ENCODE measurements at regions not wholly inside any gene's neighbourhood (a gene's known extent, or its start where the extent isn't known, plus 50 kb on each side); places are given as distances from the start of the nearest gene placed in this dataset.
"Not testable (repeated sequence)": the region's sequence is repeated elsewhere in the genome, so short reads cannot be mapped to it uniquely, and the experiment has no call there.

GRCh38 chr5:174937201-174938123 lies 213.1 kb downstream of the MSX2 start:
- DNase-seq (ENCODE audit: low read depth): no peak
- no peak overlapping the region for H3K4me3 ChIP-seq (ENCODE audit: low read depth, low read length)
- TF ChIP-seq CTCF (IDR thresholded peaks at IDR 0.05; ENCODE audit: low read depth, low read length, missing control alignments): no peak
- in situ Hi-C loops (cut with HindIII; ENCODE audit: low sequenced_read_pairs): loop anchor here (25.0 kb wide), 1 partner anchor 500 kb away; the partner anchor contains the start of gene DRD1

DNA sequence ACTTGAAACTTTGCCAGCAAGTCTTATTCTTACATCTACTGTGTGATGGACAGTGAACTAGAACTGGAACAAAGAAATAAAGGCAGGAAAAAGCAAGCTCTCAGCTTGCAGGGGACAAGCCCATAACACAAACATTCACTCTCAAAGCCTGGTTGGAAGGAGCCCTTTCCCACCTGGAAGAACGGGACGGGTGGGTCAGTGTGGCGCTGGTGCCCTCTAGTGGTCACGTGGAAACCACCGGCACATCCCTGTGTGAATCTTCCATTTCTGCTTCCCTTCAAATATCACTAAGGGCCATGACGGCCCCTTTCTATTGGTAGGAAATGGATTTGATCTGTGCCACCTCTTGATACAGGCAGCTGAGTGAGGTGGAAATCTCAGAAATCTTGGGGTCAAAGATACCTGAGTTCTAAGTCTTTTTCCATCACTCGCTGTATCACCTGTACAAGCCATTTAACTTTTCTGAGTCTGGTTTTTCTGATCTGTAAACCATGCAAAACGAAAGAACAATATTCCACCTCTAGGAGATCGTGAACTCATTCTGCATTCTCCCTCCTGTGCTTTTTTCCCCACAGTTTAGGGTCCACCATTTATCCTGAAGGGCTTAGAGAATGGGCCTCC lies 211.6 kb downstream of the MSX2 start:
- H3K4me3 ChIP-seq (ENCODE audit: low read depth, low read length): no peak overlapping the region
- in situ Hi-C loops (cut with HindIII; ENCODE audit: low sequenced_read_pairs): loop anchor here (25.0 kb wide), 1 partner anchor 501 kb away; the partner anchor contains the start of gene DRD1
- DNase-seq (ENCODE audit: low read depth): peak; percentile 40
- TF ChIP-seq CTCF (IDR thresholded peaks at IDR 0.05; ENCODE audit: low read depth, low read length, missing control alignments): peak; percentile 97

- in situ Hi-C loops (cut with HindIII; ENCODE audit: low sequenced_read_pairs): loop anchor here (25.0 kb wide), 1 partner anchor 506 kb away; the partner anchor contains the start of gene DRD1
- not testable (repeated sequence) for H3K4me3 ChIP-seq (ENCODE audit: low read depth, low read length); DNase-seq (ENCODE audit: low read depth)
Observed at GRCh38 chr5:174931033-174931432, 206.7 kb downstream of the MSX2 start.

DNA sequence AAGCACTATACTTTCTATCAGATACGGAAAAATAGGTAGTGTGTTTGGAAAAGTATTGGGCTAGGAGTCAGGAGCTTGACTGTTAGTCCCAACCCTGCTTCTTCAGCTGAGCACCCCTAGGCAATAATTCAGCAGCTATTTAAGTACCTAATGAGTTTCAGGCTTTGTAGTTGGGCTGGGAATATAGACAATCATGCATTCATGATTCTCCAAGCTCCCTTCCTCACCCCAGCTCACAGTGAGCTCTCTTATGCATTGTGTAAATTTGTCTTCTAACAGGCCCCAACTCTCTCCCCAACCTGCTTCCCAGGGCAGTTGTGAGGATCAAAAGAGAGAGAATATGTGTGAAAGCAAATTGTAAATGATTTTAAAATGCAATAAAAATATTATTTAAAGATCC lies 201.2 kb downstream of the MSX2 start:
- no peak for TF ChIP-seq CTCF (IDR thresholded peaks at IDR 0.05; ENCODE audit: low read depth, low read length, missing control alignments)
- no peak for DNase-seq (ENCODE audit: low read depth)
- in situ Hi-C loops (cut with HindIII; ENCODE audit: low sequenced_read_pairs): loop anchor here (25.0 kb wide), 1 partner anchor 512 kb away; the partner anchor contains the start of gene DRD1
- no peak overlapping the region for H3K4me3 ChIP-seq (ENCODE audit: low read depth, low read length)

DNA sequence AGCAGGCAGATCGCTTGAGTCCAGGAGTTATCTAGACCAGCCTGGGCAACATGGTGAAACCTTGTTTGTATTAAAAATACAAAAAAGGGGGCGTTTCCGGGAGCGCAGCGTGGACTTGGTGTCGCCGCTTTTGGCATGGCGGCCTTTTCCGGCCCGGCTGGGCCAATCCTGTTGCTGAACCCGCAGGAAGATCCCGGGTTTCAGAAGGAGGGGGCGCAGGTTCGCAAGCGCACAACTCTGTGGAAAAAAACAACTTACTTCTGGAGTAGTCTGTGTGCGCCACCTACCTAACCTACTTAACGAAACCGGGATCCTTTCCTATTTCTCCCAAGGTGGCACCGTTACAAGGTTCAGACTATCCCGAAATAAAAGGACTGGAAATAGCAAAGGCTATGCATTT lies 198.6 kb downstream of the MSX2 start:
- in situ Hi-C loops (cut with HindIII; ENCODE audit: low sequenced_read_pairs): no loop called here

GRCh38 chr5:174920906-174921550 lies 196.6 kb downstream of the MSX2 start:
- no peak for DNase-seq (ENCODE audit: low read depth)
- no peak for TF ChIP-seq CTCF (IDR thresholded peaks at IDR 0.05; ENCODE audit: low read depth, low read length, missing control alignments)
- in situ Hi-C loops (cut with HindIII; ENCODE audit: low sequenced_read_pairs): no loop called here
- H3K4me3 ChIP-seq (ENCODE audit: low read depth, low read length): no peak overlapping the region

More for the DNA sequence above, 198.6 kb downstream of the MSX2 start:
- no peak for DNase-seq (ENCODE audit: low read depth)
- no peak overlapping the region for H3K4me3 ChIP-seq (ENCODE audit: low read depth, low read length)
- TF ChIP-seq CTCF (IDR thresholded peaks at IDR 0.05; ENCODE audit: low read depth, low read length, missing control alignments): no peak
